CD14-positive monocyte (primary cell): ENCODE measurements at regions not wholly inside any gene's neighbourhood (a gene's known extent, or its start where the extent isn't known, plus 50 kb on each side); places are given as distances from the start of the nearest gene placed in this dataset.
"Not testable (repeated sequence)": the region's sequence is repeated elsewhere in the genome, so short reads cannot be mapped to it uniquely, and the experiment has no call there.

Experiments
- DNase-seq, 3 donors: peaks; one replicate each; pipeline ENCODE4 v3.0.0-alpha.2; 2011 to 2022
- H2AFZ ChIP-seq: 2 replicates; pipeline ENCODE4 v1.6.0; 2012; ENCODE audit warnings: mild to moderate bottlenecking, low read depth, low read length, inconsistent platforms; ENCODE audit not compliant: insufficient read depth, poor library complexity, severe bottlenecking
- H3K27ac ChIP-seq, 2 donors: 1 replicate in 1 of 2; 2 replicates in 1 of 2; pipeline ENCODE4 v1.5.1; 2012 to 2013; ENCODE audit warnings: low read length in 2 of 2, control low read depth in 1 of 2, inconsistent platforms in 1 of 2, low read depth in 1 of 2, mild to moderate bottlenecking in 1 of 2
- H3K27me3 ChIP-seq, 2 donors: one replicate each; pipeline versions ENCODE4 v1.6.0 to v1.6.1; 2011 to 2013; ENCODE audit warnings: low read length in 2 of 2; ENCODE audit not compliant: control insufficient read depth in 2 of 2, insufficient read depth in 2 of 2
- H3K36me3 ChIP-seq, 2 donors: replicated peaks in 1 of 2; 1 replicate in 1 of 2; 2 replicates in 1 of 2; pipeline versions ENCODE4 v1.5.1 to v1.6.1; 2012 to 2013; ENCODE audit warnings: low read length in 2 of 2, control low read depth in 1 of 2, inconsistent platforms in 1 of 2, mild to moderate bottlenecking in 1 of 2; ENCODE audit not compliant: insufficient read depth in 2 of 2, control insufficient read depth in 1 of 2
- H3K4me1 ChIP-seq, 2 donors: 1 replicate in 1 of 2; 2 replicates in 1 of 2; pipeline versions ENCODE4 v1.5.1 to v1.6.1; 2012 to 2013; ENCODE audit warnings: low read length in 2 of 2, control low read depth in 1 of 2, inconsistent platforms in 1 of 2, mild to moderate bottlenecking in 1 of 2, moderate library complexity in 1 of 2; ENCODE audit not compliant: insufficient read depth in 2 of 2, control insufficient read depth in 1 of 2
- H3K4me2 ChIP-seq: replicated peaks from 2 replicates; pipeline ENCODE3; 2012; ENCODE audit warnings: low read length, moderate library complexity, mild to moderate bottlenecking; ENCODE audit not compliant: poor library complexity, severe bottlenecking; ENCODE audit errors: extremely low read depth
- H3K4me3 ChIP-seq, 3 experiments: fragments of 200-600 bp in 1 of 3; sonication (generic) in 1 of 3; replicated peaks in 1 of 3; 1 replicate in 2 of 3; 2 replicates in 1 of 3; pipeline ENCODE4 v1.5.1; 2011 to 2013; ENCODE audit warnings: low read length in 3 of 3, mild to moderate bottlenecking in 3 of 3, control low read depth in 2 of 3, low read depth in 2 of 3, inconsistent platforms in 1 of 3, moderate library complexity in 1 of 3
- H3K79me2 ChIP-seq: 2 replicates; pipeline ENCODE4 v1.6.0; 2012; ENCODE audit warnings: mild to moderate bottlenecking, control low read depth, inconsistent platforms, low read length, moderate library complexity; ENCODE audit not compliant: insufficient read depth
- H3K9ac ChIP-seq: 2 replicates; pipeline ENCODE4 v1.6.0; 2017; ENCODE audit warnings: low read length, mild to moderate bottlenecking; ENCODE audit not compliant: insufficient read depth, poor library complexity, severe bottlenecking
- H3K9me3 ChIP-seq, 2 donors: replicated peaks in 1 of 2; 1 replicate in 1 of 2; 2 replicates in 1 of 2; pipeline versions ENCODE4 v1.5.1 to v1.6.1; 2012 to 2013; ENCODE audit warnings: low read length in 2 of 2, control low read depth in 1 of 2; ENCODE audit not compliant: control insufficient read depth in 1 of 2, insufficient read depth in 1 of 2
- H4K20me1 ChIP-seq: 2 replicates; pipeline ENCODE4 v1.6.0; 2012; ENCODE audit warnings: mild to moderate bottlenecking, low read length, control low read depth, moderate library complexity; ENCODE audit not compliant: insufficient read depth
- H3K27ac Mint-ChIP-seq, 7 donors: one replicate each; pipeline ENCODE4 v1.8.0; 2020; ENCODE audit warnings: mild to moderate bottlenecking in 7 of 7, mixed read lengths in 7 of 7, moderate library complexity in 6 of 7, inconsistent platforms in 2 of 7
- H3K27me3 Mint-ChIP-seq, 3 donors: one replicate each; pipeline ENCODE4 v1.8.0; 2021 to 2022; ENCODE audit warnings: low read depth in 3 of 3, mild to moderate bottlenecking in 3 of 3, mixed read lengths in 3 of 3, moderate library complexity in 3 of 3, inconsistent platforms in 1 of 3
- H3K36me3 Mint-ChIP-seq, 2 donors: one replicate each; pipeline ENCODE4 v1.8.0; 2020; ENCODE audit warnings: mixed read lengths in 2 of 2, inconsistent platforms in 1 of 2, mild to moderate bottlenecking in 1 of 2
- H3K4me1 Mint-ChIP-seq: one replicate; pipeline ENCODE4 v1.8.0; 2020; ENCODE audit warnings: mild to moderate bottlenecking, mixed read lengths
- H3K4me3 Mint-ChIP-seq, 2 donors: one replicate each; pipeline ENCODE4 v1.8.0; 2020; ENCODE audit warnings: mild to moderate bottlenecking in 2 of 2, mixed read lengths in 2 of 2, moderate library complexity in 1 of 2
- H3K9me3 Mint-ChIP-seq, 7 donors: one replicate each; pipeline ENCODE4 v1.8.0; 2020 to 2022; ENCODE audit warnings: mixed read lengths in 7 of 7, mild to moderate bottlenecking in 6 of 7, moderate library complexity in 6 of 7, inconsistent platforms in 2 of 7
- WGBS: methylation state at CpG from one replicate; pipeline ENCODE4 v1.1.5; 2013; ENCODE audit warnings: missing lambda C conversion rate; ENCODE audit not compliant: insufficient coverage; 5-methylcytosine and 5-hydroxymethylcytosine counted together
- intact Hi-C, 2 donors: fragments of 100-400 bp; cut with micrococcal nuclease; formaldehyde crosslinking; loops; one replicate each; pipeline versions ENCODE4 v1.15.0 to v1.15.1; 2023
- TF ChIP-seq, protein P1 (sequence below): fragments of 200-600 bp; IDR thresholded peaks from one replicate; pipeline ENCODE4 v1.8.0; 2022; ENCODE audit warnings: antibody characterized with exemption, mild to moderate bottlenecking

DNA sequence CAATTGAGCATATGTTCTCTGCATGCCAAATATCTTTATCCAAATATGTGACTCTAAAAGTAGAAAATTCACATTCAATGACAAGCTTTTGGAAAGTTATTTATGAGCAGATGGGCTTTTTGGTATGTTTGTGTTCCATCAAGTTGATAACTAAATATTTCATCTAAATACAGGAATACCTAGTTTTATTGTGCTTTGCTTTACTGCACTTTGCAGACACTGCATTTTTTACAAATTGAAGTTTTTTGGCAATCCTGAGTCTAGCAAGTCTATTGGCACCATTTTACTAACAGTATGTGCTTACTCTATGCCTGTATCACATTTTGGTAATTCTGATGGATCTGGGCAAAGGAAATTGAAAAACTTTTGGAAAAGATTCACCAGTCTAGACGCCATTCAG, 133.8 kb downstream of the ATXN7L3B start:
- H4K20me1 ChIP-seq, result no peaks in the 10 kb centered on the region
- no peak for DNase-seq
- Mint-ChIP-seq H3K27me3 (peaks cover 0 to 2% (median 2%) of the 10 kb centered on the region in 3 donors), H3K9me3 (peaks cover 0 to 2% (median 0%) of the 10 kb centered on the region in 7 donors), H3K36me3 (no peaks in the 10 kb centered on the region), H3K4me3 (no peak overlapping the region), H3K4me1 (no peaks in the 10 kb centered on the region), H3K27ac (no peak overlapping the region)
- no peak overlapping the region for H3K4me2 ChIP-seq
- no peak overlapping the region for H3K9ac ChIP-seq
- TF ChIP-seq, protein P1, sequence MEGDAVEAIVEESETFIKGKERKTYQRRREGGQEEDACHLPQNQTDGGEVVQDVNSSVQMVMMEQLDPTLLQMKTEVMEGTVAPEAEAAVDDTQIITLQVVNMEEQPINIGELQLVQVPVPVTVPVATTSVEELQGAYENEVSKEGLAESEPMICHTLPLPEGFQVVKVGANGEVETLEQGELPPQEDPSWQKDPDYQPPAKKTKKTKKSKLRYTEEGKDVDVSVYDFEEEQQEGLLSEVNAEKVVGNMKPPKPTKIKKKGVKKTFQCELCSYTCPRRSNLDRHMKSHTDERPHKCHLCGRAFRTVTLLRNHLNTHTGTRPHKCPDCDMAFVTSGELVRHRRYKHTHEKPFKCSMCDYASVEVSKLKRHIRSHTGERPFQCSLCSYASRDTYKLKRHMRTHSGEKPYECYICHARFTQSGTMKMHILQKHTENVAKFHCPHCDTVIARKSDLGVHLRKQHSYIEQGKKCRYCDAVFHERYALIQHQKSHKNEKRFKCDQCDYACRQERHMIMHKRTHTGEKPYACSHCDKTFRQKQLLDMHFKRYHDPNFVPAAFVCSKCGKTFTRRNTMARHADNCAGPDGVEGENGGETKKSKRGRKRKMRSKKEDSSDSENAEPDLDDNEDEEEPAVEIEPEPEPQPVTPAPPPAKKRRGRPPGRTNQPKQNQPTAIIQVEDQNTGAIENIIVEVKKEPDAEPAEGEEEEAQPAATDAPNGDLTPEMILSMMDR, result no peak
- H3K27ac ChIP-seq, result no peak overlapping the region
- H3K9me3 ChIP-seq, result no peaks in the 10 kb centered on the region
- H3K36me3 ChIP-seq, result no peaks in the 10 kb centered on the region
- no peaks in the 10 kb centered on the region for H3K79me2 ChIP-seq
- H3K4me1 ChIP-seq, result no peaks in the 10 kb centered on the region
- intact Hi-C loops, result no loop called here
- H3K4me3 ChIP-seq, result no peak overlapping the region
- no peak overlapping the region for H2AFZ ChIP-seq
- no peaks in the 10 kb centered on the region for H3K27me3 ChIP-seq
- WGBS, result 100% methylated on average over 1 of the region's 1 CpG

DNA sequence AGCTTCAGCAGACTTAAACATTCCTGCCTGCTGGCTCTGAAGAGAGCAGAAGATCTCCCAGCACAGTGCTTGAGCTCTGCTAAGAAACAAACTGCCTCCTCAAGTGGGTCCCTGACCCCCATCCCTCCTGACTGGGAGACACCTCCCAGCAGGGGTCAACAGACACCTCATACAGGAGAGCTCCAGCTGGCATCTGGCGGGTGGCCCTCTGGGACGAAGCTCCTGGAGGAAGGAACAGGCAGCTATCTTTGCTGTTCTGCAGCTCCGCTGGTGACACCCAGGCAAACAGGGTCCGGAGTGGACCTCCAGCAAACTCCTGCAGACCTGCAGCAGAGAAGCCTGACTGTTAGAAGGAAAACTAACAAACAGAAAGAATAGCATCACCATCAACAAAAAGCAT, 139.3 kb downstream of the ATXN7L3B start:
- H3K4me3 Mint-ChIP-seq, H3K27ac ChIP-seq, H3K9ac ChIP-seq, H2AFZ ChIP-seq, H4K20me1 ChIP-seq, H3K4me1 ChIP-seq, H3K36me3 Mint-ChIP-seq, H3K4me3 ChIP-seq, H3K27me3 ChIP-seq, H3K4me2 ChIP-seq, H3K36me3 ChIP-seq, H3K27me3 Mint-ChIP-seq, H3K9me3 Mint-ChIP-seq, H3K79me2 ChIP-seq, H3K27ac Mint-ChIP-seq, H3K9me3 ChIP-seq, DNase-seq, intact Hi-C loops, H3K4me1 Mint-ChIP-seq: not testable (repeated sequence)
- 93% methylated on average over 4 of the region's 4 CpGs for WGBS
